Embryonic facial prominence (tissue), 1 donor: ENCODE measurements at regions not wholly inside any gene's neighbourhood (a gene's known extent, or its start where the extent isn't known, plus 50 kb on each side); places are given as distances from the start of the nearest gene placed in this dataset.
"Not testable (repeated sequence)": the region's sequence is repeated elsewhere in the genome, so short reads cannot be mapped to it uniquely, and the experiment has no call there.

Source experiments
- DNase-seq: peaks from one replicate; pipeline ENCODE4 v3.0.0-alpha.2; 2016; ENCODE audit errors: extremely low spot score

DNA sequence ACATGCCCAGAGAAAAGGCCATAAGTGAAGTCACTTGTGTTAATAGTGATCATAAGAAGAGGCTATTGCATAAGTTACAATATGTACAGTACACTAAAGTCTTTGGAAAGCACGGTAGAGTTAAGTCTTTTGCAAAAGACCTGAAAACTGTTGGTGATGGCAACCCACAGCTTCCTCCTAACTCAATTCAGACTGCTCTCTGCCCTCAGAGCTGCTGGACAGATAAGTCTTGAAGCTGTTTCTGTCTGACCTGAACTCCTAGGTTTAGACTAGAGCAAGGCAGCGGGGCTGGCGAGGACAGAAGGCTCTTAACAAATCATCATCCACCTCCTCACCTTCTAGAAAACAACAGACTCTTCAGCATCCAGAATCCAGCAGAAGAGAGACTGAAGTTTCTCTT, 125.4 kb downstream of the CD24 start:
- no peak for DNase-seq

DNA sequence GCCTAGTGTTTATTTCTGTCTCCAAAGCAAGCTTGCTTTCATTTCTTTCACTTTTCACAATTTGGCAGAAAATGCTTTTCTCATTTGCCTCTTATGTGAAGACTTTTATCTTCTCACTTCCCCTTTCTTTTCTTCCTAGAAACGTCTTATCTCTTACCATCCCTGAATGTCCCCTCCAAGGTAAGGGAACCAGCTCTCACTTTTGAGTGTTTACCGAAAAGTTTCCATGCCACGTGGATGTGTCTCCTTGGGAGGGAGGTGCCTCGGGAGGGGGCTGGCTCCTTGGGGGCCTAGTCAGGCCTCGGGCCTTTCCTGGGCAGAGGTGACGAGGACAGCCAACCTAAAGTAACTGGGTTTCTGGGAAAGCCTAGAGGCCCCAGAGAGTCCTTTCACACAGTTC, 127.4 kb downstream of the CD24 start:
- DNase-seq, result no peak

DNA sequence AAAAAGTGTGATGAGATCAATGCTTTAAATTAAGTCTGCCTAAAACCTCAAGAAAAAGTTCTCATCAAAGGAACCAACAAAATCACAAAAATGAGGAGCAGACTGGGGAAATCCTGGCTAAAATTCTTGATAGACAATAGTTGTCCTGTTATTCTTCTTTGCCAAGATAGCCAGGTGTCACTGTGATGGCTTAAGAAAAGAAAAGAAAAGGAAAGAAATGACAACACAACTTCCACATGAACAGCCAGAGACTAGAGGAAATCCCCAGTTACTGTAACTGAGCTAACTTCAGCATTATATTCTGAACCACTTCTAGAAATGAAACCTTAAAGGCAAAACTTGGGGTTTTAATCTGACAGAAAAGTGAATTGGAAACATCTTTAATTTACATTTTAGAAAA, 129.6 kb downstream of the CD24 start:
- no peak for DNase-seq

DNA sequence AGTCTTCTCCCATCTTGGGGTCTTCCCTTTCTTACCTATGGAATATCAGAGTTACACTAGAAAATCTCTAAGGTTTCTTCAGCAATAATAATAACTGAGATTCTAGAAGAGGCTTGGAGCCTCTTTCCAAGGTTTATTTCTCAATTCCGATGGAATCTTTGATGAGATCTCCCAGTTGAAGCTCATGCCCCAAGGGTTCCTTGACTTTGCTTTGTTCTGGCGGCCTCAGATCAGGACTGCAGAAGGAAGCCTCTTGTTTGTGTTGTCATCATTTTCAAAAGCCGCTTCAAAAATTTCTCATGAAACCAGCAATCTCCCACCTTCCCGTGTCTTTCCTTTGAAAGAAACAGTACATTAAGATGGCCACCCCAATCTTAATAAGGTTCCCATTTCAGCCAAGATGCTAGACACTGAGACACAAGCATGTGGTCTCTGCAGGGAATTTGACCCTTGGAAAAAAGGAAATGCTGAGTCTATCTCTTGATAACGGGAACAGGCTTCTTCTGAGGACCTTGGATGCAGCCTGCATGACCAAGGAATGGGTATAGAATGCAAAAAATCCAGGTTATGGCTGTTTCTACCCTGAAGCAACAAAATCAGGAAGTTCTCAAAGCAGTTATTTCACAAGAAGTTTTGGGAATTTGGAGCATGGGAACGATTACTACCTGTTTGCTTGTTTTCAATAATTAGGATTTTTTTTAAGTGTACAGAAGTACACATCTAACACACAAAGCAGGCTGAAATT, 141.6 kb downstream of the CD24 start:
- DNase-seq, result no peak

DNA sequence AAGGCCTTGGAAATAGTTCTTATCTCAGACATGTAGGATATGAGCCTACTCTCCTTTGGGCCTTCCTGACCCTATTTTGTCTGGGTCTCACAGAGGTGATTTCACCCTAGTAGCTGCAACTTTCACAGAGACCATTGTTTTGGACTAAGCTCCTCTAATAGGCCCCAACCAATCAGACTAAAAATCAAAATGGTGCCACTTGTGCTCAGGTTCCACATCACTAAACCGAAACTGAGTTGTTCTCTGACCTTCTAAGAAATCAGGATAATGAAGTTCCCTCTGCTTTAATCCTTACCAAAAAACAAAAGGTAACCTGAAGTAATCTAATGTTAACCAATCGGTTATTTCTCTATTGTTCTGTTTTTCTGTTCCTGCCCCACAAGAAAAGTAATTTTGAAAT, 143.6 kb downstream of the CD24 start:
- DNase-seq, result no peak

DNA sequence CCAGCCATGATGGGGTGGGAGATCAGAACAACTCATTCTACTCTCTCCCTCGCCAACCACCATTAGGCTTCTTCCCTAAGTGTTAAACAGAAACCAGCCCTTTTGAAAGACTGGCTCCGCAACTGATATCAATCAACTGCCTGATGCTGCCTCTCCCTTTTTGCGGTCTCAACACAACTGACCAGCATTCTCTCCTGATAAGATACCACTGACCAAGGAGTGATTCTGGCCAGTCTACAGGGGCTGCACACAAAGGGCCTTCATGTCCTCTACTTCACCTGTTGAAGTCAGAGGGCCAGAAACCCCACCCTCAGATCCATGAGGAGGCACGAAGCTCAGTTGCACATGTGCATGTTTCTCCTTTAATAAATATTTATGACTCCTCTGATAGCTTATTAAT, 145.1 kb downstream of the CD24 start:
- DNase-seq, result no peak

DNA sequence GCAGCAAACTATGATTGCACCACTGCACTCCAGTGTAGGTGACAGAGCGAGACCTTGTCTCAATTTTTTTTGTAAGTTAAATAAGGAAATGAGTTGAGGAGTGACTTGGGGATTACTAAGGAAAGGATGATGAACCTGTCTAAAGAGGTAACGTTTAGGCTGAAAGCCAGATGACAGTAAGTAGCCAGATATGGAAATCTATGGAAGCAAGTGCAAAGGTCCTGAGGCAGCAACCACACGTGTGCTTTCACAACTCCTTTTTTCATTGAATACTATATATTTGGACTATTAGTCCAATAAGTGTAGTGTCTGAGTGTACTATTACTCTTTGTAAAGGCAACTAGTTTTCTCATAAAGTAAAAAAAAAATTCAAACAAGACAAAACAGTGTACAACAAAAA, 147.4 kb downstream of the CD24 start:
- DNase-seq, result no peak

DNA sequence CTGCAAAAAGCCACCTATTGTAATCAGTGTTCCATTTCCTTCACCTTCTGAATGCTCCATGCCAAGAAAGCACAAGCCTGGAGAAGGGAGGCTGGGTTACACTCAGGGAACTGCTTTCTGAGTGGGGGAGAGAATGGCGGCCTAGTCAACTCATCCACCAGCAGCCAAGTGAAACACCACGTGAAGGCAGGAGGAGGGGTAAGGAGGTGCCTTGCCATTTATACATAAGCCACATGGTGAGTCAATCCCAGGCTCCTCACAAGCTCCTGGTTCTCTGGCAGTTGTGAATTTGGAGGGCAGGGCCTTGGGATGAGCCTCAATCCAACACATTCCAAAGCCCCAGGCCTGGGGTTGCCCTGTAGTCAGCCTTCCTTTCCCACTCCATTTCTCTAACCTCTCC, 149.4 kb downstream of the CD24 start:
- no peak for DNase-seq

DNA sequence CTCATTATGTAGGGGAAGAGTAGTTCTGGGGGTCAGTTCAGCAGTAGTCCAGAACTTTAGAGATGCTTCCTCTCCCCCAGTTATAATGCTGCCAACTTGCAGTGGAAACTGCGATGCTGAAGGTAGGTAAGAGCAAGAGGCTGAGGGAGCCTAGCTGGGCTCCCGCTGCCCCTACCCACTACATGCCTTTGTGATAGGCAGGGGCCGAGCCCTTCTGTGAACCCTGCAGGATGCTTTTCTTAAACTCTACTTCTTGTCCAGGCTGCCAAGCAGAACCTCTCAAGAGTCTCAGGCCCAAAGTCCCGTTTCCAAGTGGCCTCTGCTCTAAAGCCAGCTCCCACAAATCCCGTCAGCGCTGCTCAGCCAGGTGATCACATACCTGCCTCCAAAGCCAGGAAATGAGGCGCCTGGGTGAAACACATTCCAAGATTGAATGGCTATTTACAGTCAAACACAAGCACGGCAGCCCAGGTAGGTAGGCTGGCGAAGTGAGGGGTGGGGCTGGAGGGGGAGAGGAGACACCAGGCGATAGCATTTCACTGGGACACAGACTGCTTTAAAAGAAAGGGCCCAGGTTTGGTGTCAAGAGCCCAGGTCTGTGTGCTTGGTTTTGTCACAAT, 150.7 kb downstream of the CD24 start:
- no peak for DNase-seq

DNA sequence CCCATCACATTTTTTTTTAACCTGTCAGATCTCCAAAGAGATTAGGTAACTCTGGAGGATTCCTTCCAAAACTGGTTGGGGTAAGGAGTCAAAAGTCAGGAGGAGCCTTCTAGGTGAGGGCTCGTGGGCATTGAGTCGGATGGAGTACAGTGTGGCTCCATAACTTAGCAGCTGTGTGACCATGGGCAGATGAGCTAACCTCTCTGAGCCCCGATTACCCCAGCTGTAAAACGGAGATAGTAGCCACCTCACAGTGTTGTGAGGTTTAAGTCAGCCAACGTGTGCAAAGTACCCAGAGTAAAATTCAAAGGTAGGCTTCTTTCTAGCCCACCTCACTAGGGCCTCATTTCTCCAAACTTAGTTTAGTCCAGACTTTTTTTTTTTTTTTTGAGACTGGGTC, 151.5 kb downstream of the CD24 start:
- no peak for DNase-seq

DNA sequence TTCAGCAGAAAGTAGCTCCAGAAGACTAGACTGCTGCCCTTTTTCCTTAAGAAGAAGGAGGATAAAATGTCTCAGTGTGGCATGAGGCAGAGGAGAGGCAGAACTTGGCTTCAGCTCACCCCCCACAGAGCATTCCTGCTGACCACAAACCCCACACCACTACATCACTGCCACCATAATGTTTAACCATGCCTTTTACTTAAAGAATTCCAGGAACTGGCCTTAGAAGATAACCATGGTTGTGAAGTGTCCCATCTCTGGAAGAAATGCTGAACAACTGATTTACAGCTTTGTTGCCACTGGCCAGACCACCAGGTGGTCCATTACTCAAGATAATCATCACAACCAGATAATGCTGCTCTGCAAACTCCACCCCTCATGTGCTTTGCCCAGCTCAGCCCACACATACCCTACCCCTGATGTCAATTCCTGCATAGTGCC, 154.1 kb downstream of the CD24 start:
- DNase-seq, result no peak

DNA sequence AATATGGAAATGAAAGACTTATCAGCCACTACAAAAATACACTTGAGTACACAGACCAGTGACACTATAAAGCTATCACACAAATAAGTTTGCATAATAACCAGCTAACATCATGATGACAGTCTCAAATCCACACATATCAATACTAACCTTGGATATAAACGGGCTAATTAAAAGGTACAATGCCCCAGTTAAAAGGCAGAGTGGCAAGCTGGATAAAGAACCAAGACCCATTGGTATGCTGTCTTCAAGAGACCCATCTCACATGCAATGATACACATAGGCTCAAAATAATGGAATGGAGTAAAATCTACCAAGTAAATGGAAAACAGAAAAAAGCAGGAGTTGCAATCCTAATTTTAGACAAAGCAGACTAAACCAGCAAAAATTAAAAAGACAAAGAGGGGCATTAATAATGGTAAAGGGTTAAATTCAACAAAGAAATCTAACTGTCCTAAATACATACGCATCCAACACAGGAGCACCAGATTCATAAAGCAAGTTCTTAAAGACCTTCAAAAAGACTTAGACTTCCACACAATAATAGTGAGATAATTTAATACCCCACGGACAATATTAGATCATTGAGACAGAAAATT, 163.3 kb downstream of the CD24 start:
- no peak for DNase-seq

DNA sequence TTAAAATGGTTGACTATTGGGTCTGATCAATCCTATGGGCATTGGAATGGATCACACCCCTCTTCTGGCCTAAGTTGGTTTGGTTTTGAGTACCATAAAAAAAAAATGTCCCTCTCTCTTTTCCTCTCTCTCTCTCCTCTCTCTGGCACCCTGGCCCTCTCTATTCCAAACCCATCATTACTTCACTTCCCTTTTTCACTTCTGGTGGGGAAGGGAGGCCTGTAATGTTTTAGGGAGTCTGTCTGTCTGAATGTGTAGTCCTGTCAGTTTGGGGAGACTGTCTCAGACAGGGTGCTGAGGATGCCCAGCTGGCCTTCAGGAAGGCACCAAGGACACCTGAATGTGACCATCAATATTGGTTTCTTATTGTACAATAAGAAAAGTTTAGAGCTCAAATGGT, 165.8 kb downstream of the CD24 start:
- no peak for DNase-seq

DNA sequence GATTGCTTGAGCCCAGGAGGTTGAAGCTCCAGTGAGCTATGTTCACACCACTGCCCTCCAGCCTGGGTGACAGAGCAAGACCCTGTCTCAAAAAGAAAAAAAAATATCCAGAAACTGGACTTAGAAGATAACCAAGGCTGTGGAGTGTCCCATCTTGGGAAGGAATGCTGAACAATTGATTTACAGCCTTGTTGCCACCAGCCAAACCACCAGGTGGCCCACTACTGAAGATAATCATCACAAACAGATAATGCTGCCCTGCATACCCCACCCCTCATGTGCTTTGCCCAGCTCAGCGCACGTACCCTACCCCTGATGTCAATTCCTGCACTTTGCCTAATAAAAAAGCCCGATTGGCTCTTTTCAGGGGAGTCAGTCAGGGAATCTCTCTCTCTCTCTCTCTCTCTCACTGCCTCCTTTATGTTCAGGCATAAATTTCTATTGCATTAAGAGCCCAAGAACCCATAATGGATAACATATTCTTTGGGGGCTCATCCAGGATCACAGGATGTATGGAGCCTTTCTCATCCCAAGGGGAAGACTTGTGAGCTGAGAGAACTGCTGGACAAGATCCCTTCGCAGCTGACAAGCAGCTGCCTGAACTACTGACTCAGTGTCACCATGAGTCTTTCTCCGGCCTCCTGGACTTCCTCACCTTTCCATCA, 166.4 kb downstream of the CD24 start:
- DNase-seq, result no peak

DNA sequence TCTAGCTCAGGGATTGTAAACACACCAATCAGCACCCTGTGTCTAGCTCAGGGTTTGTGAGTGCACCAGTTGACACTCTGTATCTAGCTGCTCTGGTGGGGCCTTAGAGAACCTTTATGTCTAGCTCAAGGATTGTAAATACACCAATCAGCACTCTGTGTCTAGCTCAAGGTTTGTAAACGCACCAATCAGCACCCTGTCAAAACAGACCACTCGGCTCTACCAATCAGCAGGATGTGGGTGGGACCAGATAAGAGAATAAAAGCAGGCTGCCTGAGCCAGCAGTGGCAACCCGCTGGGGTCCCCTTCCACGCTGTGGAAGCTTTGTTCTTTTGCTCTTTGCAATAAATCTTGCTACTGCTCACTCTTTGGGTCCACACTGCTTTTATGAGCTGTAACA, 168.3 kb downstream of the CD24 start:
- not testable (repeated sequence) for DNase-seq

DNA sequence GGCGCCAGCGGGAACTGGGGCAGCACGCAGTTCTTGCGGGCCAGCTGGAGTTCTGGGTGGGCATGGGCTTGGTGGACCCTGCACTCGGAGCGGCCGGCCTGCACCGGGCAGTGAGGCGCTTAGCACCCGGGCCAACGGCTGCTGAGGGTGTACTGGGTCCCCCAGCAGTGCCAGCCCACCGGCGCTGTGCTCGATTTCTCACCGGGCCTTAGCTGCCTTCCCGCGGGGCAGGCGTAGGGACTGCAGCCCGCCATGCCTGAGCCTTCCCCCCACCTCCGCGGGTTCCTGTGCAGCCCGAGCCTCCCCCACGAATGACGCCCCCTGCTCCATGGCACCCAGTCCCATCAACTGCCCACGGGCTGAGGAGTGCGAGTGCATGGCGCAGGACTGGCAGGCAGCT, 168.8 kb downstream of the CD24 start:
- no peak for DNase-seq

DNA sequence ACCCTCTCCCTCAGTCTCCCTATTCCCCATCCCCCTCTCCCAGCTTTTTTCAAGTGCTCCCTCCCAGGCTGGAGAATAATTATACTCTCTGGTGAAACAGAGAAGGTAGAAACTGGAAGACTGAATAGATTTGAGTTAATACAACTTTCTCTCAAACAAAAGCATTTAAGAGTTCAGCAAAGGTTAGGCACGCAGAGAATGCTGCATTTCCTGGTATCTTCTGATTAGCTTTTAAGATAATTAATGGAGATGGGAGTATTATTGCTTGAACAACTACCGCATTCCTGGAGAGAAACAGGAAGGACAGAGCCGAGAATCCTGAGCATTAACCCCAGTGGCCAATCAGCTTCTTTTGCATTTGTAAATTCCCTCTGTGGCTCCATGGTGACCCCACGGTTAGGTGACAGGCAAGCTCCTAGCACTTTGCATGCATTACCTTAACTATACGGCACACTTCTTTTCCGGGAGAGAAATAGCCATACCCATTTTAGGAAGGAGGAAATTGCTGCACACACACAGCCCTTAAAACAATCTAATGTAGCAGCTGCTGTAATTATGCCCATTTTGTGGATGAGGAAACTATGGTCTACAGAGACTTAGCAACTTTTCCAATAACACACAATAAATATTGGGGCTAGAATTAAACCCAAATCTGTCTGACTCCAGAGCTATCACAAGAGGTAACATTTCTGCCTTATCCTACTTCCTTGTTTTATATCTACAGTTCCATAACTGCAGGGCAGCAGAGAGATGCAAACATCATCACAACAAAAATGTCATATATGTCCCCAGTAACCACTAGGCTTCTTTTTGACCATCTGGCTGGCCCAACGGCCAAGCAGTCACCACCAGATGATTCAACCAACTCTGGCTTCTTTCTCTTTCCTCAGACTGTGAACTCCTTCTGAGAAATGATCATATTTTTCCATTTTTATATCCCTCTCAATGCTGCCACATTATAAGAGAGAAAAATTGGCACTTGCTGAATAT, 169.9 kb downstream of the CD24 start:
- DNase-seq, result no peak

DNA sequence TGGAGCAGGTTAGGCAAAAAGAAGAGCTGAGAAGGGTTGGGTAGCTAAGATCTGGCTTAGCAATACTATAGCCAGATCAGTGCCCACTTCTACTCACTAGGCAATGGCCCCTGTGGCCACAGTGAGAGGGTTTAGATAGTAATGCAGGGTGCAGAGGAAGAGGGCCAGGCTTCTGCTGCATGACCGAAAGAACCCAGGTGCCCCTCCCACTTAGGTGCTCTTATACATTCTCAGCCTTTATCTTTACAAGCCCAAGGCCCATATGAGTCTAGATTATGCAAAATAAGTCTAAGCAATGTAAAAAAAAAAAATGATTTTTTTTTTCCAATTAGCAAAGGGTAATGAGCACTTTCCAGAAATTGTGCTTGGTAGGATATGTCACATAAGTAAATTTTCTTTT, 171.3 kb downstream of the CD24 start:
- no peak for DNase-seq

DNA sequence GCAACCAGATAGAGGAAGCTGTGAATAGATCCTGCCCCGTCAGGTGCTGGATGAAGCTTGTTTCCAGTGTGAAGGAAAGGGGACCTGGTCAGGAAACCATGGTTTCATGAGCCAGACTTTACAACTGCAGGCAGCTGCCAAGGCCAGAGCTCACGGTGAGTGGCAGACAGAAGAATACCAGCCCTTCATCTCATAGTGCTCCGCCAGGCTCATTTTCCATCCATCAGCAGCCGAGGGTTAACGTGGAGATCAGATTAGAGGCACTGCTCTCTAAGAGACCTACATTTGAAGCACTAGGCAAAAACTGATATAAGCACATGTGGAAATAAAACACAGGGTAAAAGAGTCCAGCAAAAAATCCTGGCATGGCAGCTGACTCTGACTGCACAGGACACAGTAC, 172.4 kb downstream of the CD24 start:
- DNase-seq, result no peak

DNA sequence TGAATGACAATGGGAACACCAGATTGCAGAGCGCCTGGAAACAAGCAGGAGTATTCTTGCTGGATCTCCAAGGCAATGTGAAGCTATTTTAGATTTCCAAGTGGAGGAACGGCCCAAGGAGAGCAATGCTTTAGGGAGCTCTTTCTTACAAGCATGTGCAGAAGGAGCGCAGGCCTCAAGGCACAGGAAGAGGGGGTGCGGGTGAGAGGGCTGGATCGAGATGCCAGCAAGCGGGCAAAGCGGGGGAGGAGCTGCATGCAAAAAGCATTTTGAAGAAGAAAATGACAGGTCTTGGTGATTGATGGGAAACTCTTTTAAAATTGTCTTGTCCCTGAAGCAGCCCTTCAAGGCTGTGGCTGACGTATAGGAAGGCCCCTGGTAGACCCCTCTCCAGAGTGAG, 171.9 kb downstream of the QRSL1 start:
- no peak for DNase-seq

DNA sequence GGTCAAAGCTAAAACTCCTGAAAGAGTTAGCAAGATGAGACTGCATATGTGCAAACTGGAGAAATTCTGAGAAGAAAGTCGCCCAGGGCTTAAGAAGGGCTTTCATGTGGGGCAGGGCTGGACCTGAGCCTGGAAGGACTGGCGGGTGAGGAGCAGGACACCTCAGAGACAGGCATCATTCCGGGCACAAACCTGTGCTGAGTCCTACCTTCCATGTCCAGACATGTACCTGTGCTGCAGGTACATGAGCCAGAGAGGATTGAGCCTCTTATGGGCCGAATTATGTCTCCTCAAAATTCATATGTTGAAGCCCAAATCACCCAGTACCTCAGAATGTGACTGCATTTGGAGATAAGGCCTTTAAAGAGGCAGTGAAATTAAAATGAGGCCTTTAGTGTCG, 171.0 kb downstream of the QRSL1 start:
- DNase-seq, result no peak
